Liver (tissue), 8 donors: ENCODE measurements at regions not wholly inside any gene's neighbourhood (a gene's known extent, or its start where the extent isn't known, plus 50 kb on each side); places are given as distances from the start of the nearest gene placed in this dataset.
"Not testable (repeated sequence)": the region's sequence is repeated elsewhere in the genome, so short reads cannot be mapped to it uniquely, and the experiment has no call there.

Experiments
- DNase-seq: peaks from one replicate; pipeline ENCODE4 v3.0.0-alpha.2; 2017; ENCODE audit warnings: low spot score
- H3K27ac ChIP-seq, 2 donors: one replicate each; pipeline ENCODE4 v1.7.0; 2013; ENCODE audit warnings: inconsistent platforms in 2 of 2, low read length in 2 of 2, control low read depth in 1 of 2, low read depth in 1 of 2, mild to moderate bottlenecking in 1 of 2
- H3K27me3 ChIP-seq, 4 donors: one replicate each; pipeline versions ENCODE4 v1.6.1 to v1.7.0; 2013; ENCODE audit warnings: low read length in 3 of 4, inconsistent platforms in 1 of 4, mild to moderate bottlenecking in 1 of 4, moderate library complexity in 1 of 4; ENCODE audit not compliant: control insufficient read depth in 4 of 4, insufficient read depth in 4 of 4
- H3K36me3 ChIP-seq, 4 donors: one replicate each; pipeline versions ENCODE4 v1.6.1 to v1.7.0; 2013; ENCODE audit warnings: low read length in 3 of 4, mild to moderate bottlenecking in 3 of 4, low read depth in 1 of 4, moderate library complexity in 1 of 4; ENCODE audit not compliant: control insufficient read depth in 4 of 4, insufficient read depth in 3 of 4
- H3K4me1 ChIP-seq, 4 donors: one replicate each; pipeline versions ENCODE4 v1.6.1 to v1.7.0; 2013; ENCODE audit warnings: low read length in 3 of 4, mild to moderate bottlenecking in 3 of 4, moderate library complexity in 1 of 4; ENCODE audit not compliant: control insufficient read depth in 4 of 4, insufficient read depth in 4 of 4
- H3K4me3 ChIP-seq, 3 donors: one replicate each; pipeline versions ENCODE4 v1.6.1 to v1.7.0; 2013; ENCODE audit warnings: low read length in 3 of 3, control low read depth in 1 of 3, low read depth in 1 of 3, mild to moderate bottlenecking in 1 of 3
- H3K9ac ChIP-seq, 2 donors: one replicate each; pipeline ENCODE4 v1.7.0; 2013; ENCODE audit warnings: low read length in 2 of 2, mild to moderate bottlenecking in 2 of 2, moderate library complexity in 2 of 2, control low read depth in 1 of 2, low read depth in 1 of 2
- H3K9me3 ChIP-seq, 4 donors: one replicate each; pipeline versions ENCODE4 v1.6.1 to v1.7.0; 2013; ENCODE audit warnings: low read length in 3 of 4; ENCODE audit not compliant: control insufficient read depth in 4 of 4
- CTCF ChIP-seq: fragments of 150-350 bp; IDR thresholded peaks from 2 replicates; pipeline ENCODE4 v1.5.1; 2017; ENCODE audit warnings: improper control_type of control experiment, low read depth, low read length; ENCODE audit not compliant: missing input control
- FOXA1 ChIP-seq: IDR thresholded peaks from 2 replicates; pipeline ENCODE4 v1.6.1; 2016; ENCODE audit warnings: antibody characterized with exemption
- GABPA ChIP-seq, 2 donors: IDR thresholded peaks in 1 of 2; conservative IDR thresholded peaks in 1 of 2; 2 replicates each; pipeline ENCODE4 v1.6.1; 2016; ENCODE audit warnings: antibody characterized with exemption in 2 of 2, mild to moderate bottlenecking in 1 of 2, moderate library complexity in 1 of 2
- MAX ChIP-seq: IDR thresholded peaks from 2 replicates; pipeline ENCODE4 v1.6.1; 2016; ENCODE audit warnings: antibody characterized with exemption
- NR2F2 ChIP-seq: IDR thresholded peaks from 2 replicates; pipeline ENCODE4 v1.6.1; 2016; ENCODE audit warnings: antibody characterized with exemption
- RAD21 ChIP-seq, 2 donors: IDR thresholded peaks; 2 replicates each; pipeline ENCODE4 v1.6.1; 2016; ENCODE audit warnings: antibody characterized with exemption in 2 of 2, mild to moderate bottlenecking in 2 of 2
- REST ChIP-seq: IDR thresholded peaks from 2 replicates; pipeline ENCODE4 v1.6.1; 2016; ENCODE audit warnings: antibody characterized with exemption, mild to moderate bottlenecking
- RXRA ChIP-seq, 2 donors: IDR thresholded peaks; 2 replicates each; pipeline ENCODE4 v1.6.1; 2017 to 2018; ENCODE audit warnings: antibody characterized with exemption in 2 of 2, mild to moderate bottlenecking in 1 of 2
- TAF1 ChIP-seq: conservative IDR thresholded peaks from 2 replicates; pipeline ENCODE4 v1.6.1; 2016; ENCODE audit warnings: antibody characterized with exemption, mild to moderate bottlenecking
- ZBTB33 ChIP-seq: IDR thresholded peaks from 2 replicates; pipeline ENCODE4 v1.6.1; 2016; ENCODE audit warnings: antibody characterized with exemption
- WGBS: extraction: QIAGEN DNeasy Blood & Tissue Kit; methylation state at CpG from one replicate; pipeline ENCODE4 v1.1.7; 2013; 5-methylcytosine and 5-hydroxymethylcytosine counted together
- donor health status: healthy.
- donor health status: healthy.
- donor health status: healthy.
- donor health status: healthy.
- donor health status: healthy.

GRCh38 chr15:81887912-81888311, 157.9 kb downstream of the MEX3B start (continued):
- no peak for TF ChIP-seq CTCF
- TF ChIP-seq MAX: no peak

- not testable (repeated sequence) for H3K27me3 ChIP-seq
Observed at GRCh38 chr15:81887188-81887587, 158.6 kb downstream of the MEX3B start.

GRCh38 chr15:81886591-81886990, 159.2 kb downstream of the MEX3B start:
- Histone ChIP-seq H3K36me3 (no peaks in the 10 kb centered on the region), H3K27me3 (no peaks in the 10 kb centered on the region), H3K9ac (no peak overlapping the region), H3K4me3 (no peak overlapping the region), H3K27ac (no peak overlapping the region), H3K4me1 (no peaks in the 10 kb centered on the region), H3K9me3 (no peaks in the 10 kb centered on the region)
- DNase-seq: no peak
- TF ChIP-seq ZBTB33 (no peak), FOXA1 (no peak), REST (no peak), MAX (no peak), CTCF (no peak), RXRA (IDR thresholded peaks at IDR 0.05) (no peak), NR2F2 (no peak), GABPA (IDR thresholded peaks at IDR 0.05 in 1 of 2, conservative IDR thresholded peaks at IDR 0.05 in 1 of 2) (no peak), TAF1 (no peak), RAD21 (IDR thresholded peaks at IDR 0.05) (no peak)
- WGBS: 90% methylated on average over 6 of the region's 6 CpGs

More at GRCh38 chr15:81887188-81887587, 158.6 kb downstream of the MEX3B start:
- not testable (repeated sequence) for H3K9me3 ChIP-seq, H3K9ac ChIP-seq, H3K36me3 ChIP-seq, DNase-seq, H3K4me1 ChIP-seq, H3K27ac ChIP-seq, H3K4me3 ChIP-seq
